CD14-positive monocyte (primary cell): ENCODE measurements at regions not wholly inside any gene's neighbourhood (a gene's known extent, or its start where the extent isn't known, plus 50 kb on each side); places are given as distances from the start of the nearest gene placed in this dataset.

Source experiments
- DNase-seq, 3 donors: peaks; one replicate each; pipeline ENCODE4 v3.0.0-alpha.2; 2011 to 2022
- H2AFZ ChIP-seq: 2 replicates; pipeline ENCODE4 v1.6.0; 2012; ENCODE audit warnings: mild to moderate bottlenecking, low read depth, low read length, inconsistent platforms; ENCODE audit not compliant: insufficient read depth, poor library complexity, severe bottlenecking
- H3K27ac ChIP-seq, 2 donors: 1 replicate in 1 of 2; 2 replicates in 1 of 2; pipeline ENCODE4 v1.5.1; 2012 to 2013; ENCODE audit warnings: low read length in 2 of 2, control low read depth in 1 of 2, inconsistent platforms in 1 of 2, low read depth in 1 of 2, mild to moderate bottlenecking in 1 of 2
- H3K27me3 ChIP-seq, 2 donors: one replicate each; pipeline versions ENCODE4 v1.6.0 to v1.6.1; 2011 to 2013; ENCODE audit warnings: low read length in 2 of 2; ENCODE audit not compliant: control insufficient read depth in 2 of 2, insufficient read depth in 2 of 2
- H3K36me3 ChIP-seq, 2 donors: replicated peaks in 1 of 2; 1 replicate in 1 of 2; 2 replicates in 1 of 2; pipeline versions ENCODE4 v1.5.1 to v1.6.1; 2012 to 2013; ENCODE audit warnings: low read length in 2 of 2, control low read depth in 1 of 2, inconsistent platforms in 1 of 2, mild to moderate bottlenecking in 1 of 2; ENCODE audit not compliant: insufficient read depth in 2 of 2, control insufficient read depth in 1 of 2
- H3K4me1 ChIP-seq, 2 donors: 1 replicate in 1 of 2; 2 replicates in 1 of 2; pipeline versions ENCODE4 v1.5.1 to v1.6.1; 2012 to 2013; ENCODE audit warnings: low read length in 2 of 2, control low read depth in 1 of 2, inconsistent platforms in 1 of 2, mild to moderate bottlenecking in 1 of 2, moderate library complexity in 1 of 2; ENCODE audit not compliant: insufficient read depth in 2 of 2, control insufficient read depth in 1 of 2
- H3K4me2 ChIP-seq: replicated peaks from 2 replicates; pipeline ENCODE3; 2012; ENCODE audit warnings: low read length, moderate library complexity, mild to moderate bottlenecking; ENCODE audit not compliant: poor library complexity, severe bottlenecking; ENCODE audit errors: extremely low read depth
- H3K4me3 ChIP-seq, 3 experiments: fragments of 200-600 bp in 1 of 3; sonication (generic) in 1 of 3; replicated peaks in 1 of 3; 1 replicate in 2 of 3; 2 replicates in 1 of 3; pipeline ENCODE4 v1.5.1; 2011 to 2013; ENCODE audit warnings: low read length in 3 of 3, mild to moderate bottlenecking in 3 of 3, control low read depth in 2 of 3, low read depth in 2 of 3, inconsistent platforms in 1 of 3, moderate library complexity in 1 of 3
- H3K79me2 ChIP-seq: 2 replicates; pipeline ENCODE4 v1.6.0; 2012; ENCODE audit warnings: mild to moderate bottlenecking, control low read depth, inconsistent platforms, low read length, moderate library complexity; ENCODE audit not compliant: insufficient read depth
- H3K9ac ChIP-seq: 2 replicates; pipeline ENCODE4 v1.6.0; 2017; ENCODE audit warnings: low read length, mild to moderate bottlenecking; ENCODE audit not compliant: insufficient read depth, poor library complexity, severe bottlenecking
- H3K9me3 ChIP-seq, 2 donors: replicated peaks in 1 of 2; 1 replicate in 1 of 2; 2 replicates in 1 of 2; pipeline versions ENCODE4 v1.5.1 to v1.6.1; 2012 to 2013; ENCODE audit warnings: low read length in 2 of 2, control low read depth in 1 of 2; ENCODE audit not compliant: control insufficient read depth in 1 of 2, insufficient read depth in 1 of 2
- H4K20me1 ChIP-seq: 2 replicates; pipeline ENCODE4 v1.6.0; 2012; ENCODE audit warnings: mild to moderate bottlenecking, low read length, control low read depth, moderate library complexity; ENCODE audit not compliant: insufficient read depth
- H3K27ac Mint-ChIP-seq, 7 donors: one replicate each; pipeline ENCODE4 v1.8.0; 2020; ENCODE audit warnings: mild to moderate bottlenecking in 7 of 7, mixed read lengths in 7 of 7, moderate library complexity in 6 of 7, inconsistent platforms in 2 of 7
- H3K27me3 Mint-ChIP-seq, 3 donors: one replicate each; pipeline ENCODE4 v1.8.0; 2021 to 2022; ENCODE audit warnings: low read depth in 3 of 3, mild to moderate bottlenecking in 3 of 3, mixed read lengths in 3 of 3, moderate library complexity in 3 of 3, inconsistent platforms in 1 of 3
- H3K36me3 Mint-ChIP-seq, 2 donors: one replicate each; pipeline ENCODE4 v1.8.0; 2020; ENCODE audit warnings: mixed read lengths in 2 of 2, inconsistent platforms in 1 of 2, mild to moderate bottlenecking in 1 of 2
- H3K4me1 Mint-ChIP-seq: one replicate; pipeline ENCODE4 v1.8.0; 2020; ENCODE audit warnings: mild to moderate bottlenecking, mixed read lengths
- H3K4me3 Mint-ChIP-seq, 2 donors: one replicate each; pipeline ENCODE4 v1.8.0; 2020; ENCODE audit warnings: mild to moderate bottlenecking in 2 of 2, mixed read lengths in 2 of 2, moderate library complexity in 1 of 2
- H3K9me3 Mint-ChIP-seq, 7 donors: one replicate each; pipeline ENCODE4 v1.8.0; 2020 to 2022; ENCODE audit warnings: mixed read lengths in 7 of 7, mild to moderate bottlenecking in 6 of 7, moderate library complexity in 6 of 7, inconsistent platforms in 2 of 7
- CTCF ChIP-seq: fragments of 200-600 bp; IDR thresholded peaks from one replicate; pipeline ENCODE4 v1.8.0; 2022; ENCODE audit warnings: antibody characterized with exemption, mild to moderate bottlenecking
- WGBS: methylation state at CpG from one replicate; pipeline ENCODE4 v1.1.5; 2013; ENCODE audit warnings: missing lambda C conversion rate; ENCODE audit not compliant: insufficient coverage; 5-methylcytosine and 5-hydroxymethylcytosine counted together
- intact Hi-C, 2 donors: fragments of 100-400 bp; cut with micrococcal nuclease; formaldehyde crosslinking; loops; one replicate each; pipeline versions ENCODE4 v1.15.0 to v1.15.1; 2023

GRCh38 chr13:105059786-105060185 lies 1475.7 kb downstream of the EFNB2 start:
- H3K9ac ChIP-seq = no peak overlapping the region
- Mint-ChIP-seq H3K27ac (no peak overlapping the region), H3K36me3 (no peaks in the 10 kb centered on the region), H3K27me3 (peaks cover 0 to 1% (median 0%) of the 10 kb centered on the region in 3 donors), H3K4me1 (no peaks in the 10 kb centered on the region), H3K4me3 (no peak overlapping the region), H3K9me3 (peaks cover 0 to 3% (median 2%) of the 10 kb centered on the region in 7 donors)
- H3K9me3 ChIP-seq = peaks cover 0 to 4% of the 10 kb centered on the region in 2 donors
- WGBS = 89% methylated on average over 4 of the region's 7 CpGs
- TF ChIP-seq CTCF = no peak
- no peak for DNase-seq
- no peak overlapping the region for H3K27ac ChIP-seq
- H3K27me3 ChIP-seq = no peaks in the 10 kb centered on the region
- H3K36me3 ChIP-seq = no peaks in the 10 kb centered on the region
- no peak overlapping the region for H3K4me2 ChIP-seq
- H4K20me1 ChIP-seq = no peaks in the 10 kb centered on the region
- no peak overlapping the region for H3K4me3 ChIP-seq
- intact Hi-C loops = no loop called here
- H3K4me1 ChIP-seq = no peaks in the 10 kb centered on the region
- no peak overlapping the region for H2AFZ ChIP-seq
- H3K79me2 ChIP-seq = no peaks in the 10 kb centered on the region

GRCh38 chr13:105058517-105058916 lies 1476.9 kb downstream of the EFNB2 start:
- Histone ChIP-seq H3K9ac (no peak overlapping the region), H3K79me2 (no peaks in the 10 kb centered on the region), H3K9me3 (peaks cover 0 to 4% of the 10 kb centered on the region in 2 donors), H3K4me1 (no peaks in the 10 kb centered on the region), H3K27me3 (no peaks in the 10 kb centered on the region), H3K27ac (no peak overlapping the region), H3K4me3 (no peak overlapping the region), H3K4me2 (no peak overlapping the region), H4K20me1 (no peaks in the 10 kb centered on the region), H3K36me3 (no peaks in the 10 kb centered on the region), H2AFZ (no peak overlapping the region)
- WGBS = 93% methylated on average over 2 of the region's 2 CpGs
- intact Hi-C loops = no loop called here
- Mint-ChIP-seq H3K27ac (no peak overlapping the region), H3K9me3 (peaks cover 0 to 6% (median 2%) of the 10 kb centered on the region in 7 donors), H3K4me3 (no peak overlapping the region), H3K4me1 (no peaks in the 10 kb centered on the region), H3K36me3 (no peaks in the 10 kb centered on the region), H3K27me3 (peaks cover 0 to 1% (median 0%) of the 10 kb centered on the region in 3 donors)
- TF ChIP-seq CTCF = no peak
- DNase-seq = no peak
